Trophoblast cell (in vitro differentiated cells and primary cell): ENCODE measurements at regions not wholly inside any gene's neighbourhood (a gene's known extent, or its start where the extent isn't known, plus 50 kb on each side); places are given as distances from the start of the nearest gene placed in this dataset.
A peak's percentile ranks its signal among the peaks of the same experiment; 100 is the strongest.

ENCODE experiments used
- DNase-seq, 2 donors: peaks; one replicate each; pipeline ENCODE4 v3.0.0-alpha.2; 2016
- H2AFZ ChIP-seq: 2 replicates; pipeline ENCODE4 v1.6.1; 2013; ENCODE audit warnings: low read length, moderate library complexity, mild to moderate bottlenecking; ENCODE audit not compliant: insufficient read depth, poor library complexity
- H2AK5ac ChIP-seq: 2 replicates; pipeline ENCODE4 v1.6.1; 2013; ENCODE audit warnings: mild to moderate bottlenecking, low read length
- H2BK120ac ChIP-seq: 2 replicates; pipeline ENCODE4 v1.6.1; 2013; ENCODE audit warnings: low read length, mild to moderate bottlenecking, moderate library complexity; ENCODE audit not compliant: insufficient read depth, poor library complexity
- H2BK12ac ChIP-seq: 2 replicates; pipeline ENCODE4 v1.6.1; 2013; ENCODE audit warnings: mild to moderate bottlenecking, low read length, moderate library complexity
- H2BK5ac ChIP-seq: 2 replicates; pipeline ENCODE4 v1.6.1; 2013; ENCODE audit warnings: low read length, low read depth, moderate library complexity, mild to moderate bottlenecking; ENCODE audit not compliant: poor library complexity
- H3K14ac ChIP-seq: 2 replicates; pipeline ENCODE4 v1.6.1; 2013; ENCODE audit warnings: mild to moderate bottlenecking, low read length
- H3K18ac ChIP-seq: 2 replicates; pipeline ENCODE4 v1.6.1; 2013; ENCODE audit warnings: mild to moderate bottlenecking, low read length
- H3K23ac ChIP-seq: 2 replicates; pipeline ENCODE4 v1.6.1; 2013; ENCODE audit warnings: low read length
- H3K27ac ChIP-seq: 2 replicates; pipeline ENCODE4 v1.5.1; 2013; ENCODE audit warnings: low read depth, mild to moderate bottlenecking, inconsistent platforms, low read length, moderate library complexity
- H3K27me3 ChIP-seq: 2 replicates; pipeline ENCODE4 v1.6.1; 2013; ENCODE audit warnings: inconsistent platforms, mild to moderate bottlenecking, low read length, moderate library complexity; ENCODE audit not compliant: insufficient read depth
- H3K36me3 ChIP-seq, 2 experiments: 1 replicate in 1 of 2; 2 replicates in 1 of 2; pipeline ENCODE4 v1.6.1; 2013; ENCODE audit warnings: low read length in 2 of 2, mild to moderate bottlenecking in 2 of 2, moderate library complexity in 1 of 2; ENCODE audit not compliant: insufficient read depth in 2 of 2, control insufficient read depth in 1 of 2
- H3K4ac ChIP-seq: 2 replicates; pipeline ENCODE4 v1.6.1; 2013; ENCODE audit warnings: low read depth, mild to moderate bottlenecking, low read length, moderate library complexity
- H3K4me1 ChIP-seq, 2 experiments: 1 replicate in 1 of 2; 2 replicates in 1 of 2; pipeline ENCODE4 v1.6.1; 2013; ENCODE audit warnings: low read length in 2 of 2, mild to moderate bottlenecking in 2 of 2, moderate library complexity in 1 of 2; ENCODE audit not compliant: insufficient read depth in 2 of 2, control insufficient read depth in 1 of 2
- H3K4me2 ChIP-seq: 2 replicates; pipeline ENCODE4 v1.6.1; 2013; ENCODE audit warnings: inconsistent platforms, mild to moderate bottlenecking, low read length, moderate library complexity
- H3K4me3 ChIP-seq: 2 replicates; pipeline ENCODE4 v1.5.1; 2013; ENCODE audit warnings: mild to moderate bottlenecking, low read depth, low read length, inconsistent platforms
- H3K79me1 ChIP-seq: one replicate; pipeline ENCODE4 v1.6.1; 2013; ENCODE audit warnings: low read length
- H3K79me2 ChIP-seq: 2 replicates; pipeline ENCODE4 v1.6.1; 2013; ENCODE audit warnings: low read length, mild to moderate bottlenecking; ENCODE audit not compliant: control insufficient read depth, insufficient read depth, poor library complexity
- H3K9ac ChIP-seq: 2 replicates; pipeline ENCODE4 v1.6.1; 2013; ENCODE audit warnings: mild to moderate bottlenecking, low read length
- H3K9me3 ChIP-seq: 2 replicates; pipeline ENCODE4 v1.6.1; 2013; ENCODE audit warnings: low read depth, mild to moderate bottlenecking, control low read depth, inconsistent platforms, low read length; ENCODE audit not compliant: insufficient read depth
- H4K12ac ChIP-seq: 2 replicates; pipeline ENCODE4 v1.6.1; 2013; ENCODE audit warnings: low read depth, mild to moderate bottlenecking, low read length, moderate library complexity
- H4K8ac ChIP-seq: 2 replicates; pipeline ENCODE4 v1.6.1; 2013; ENCODE audit warnings: low read depth, mild to moderate bottlenecking, low read length, moderate library complexity
- H4K91ac ChIP-seq: one replicate; pipeline ENCODE4 v1.6.1; 2013; ENCODE audit warnings: low read depth, mild to moderate bottlenecking, low read length, moderate library complexity
- WGBS: extraction: QIAGEN DNeasy Blood & Tissue Kit; methylation state at CpG from one replicate; pipeline ENCODE4 v1.1.7; 2013; ENCODE audit warnings: missing lambda C conversion rate; ENCODE audit not compliant: insufficient read length, insufficient coverage; ENCODE audit errors: extremely low coverage; 5-methylcytosine and 5-hydroxymethylcytosine counted together

GRCh38 chr4:12173496-12173895 lies 744.8 kb upstream of the HS3ST1 start:
- Histone ChIP-seq H3K4ac (no peak overlapping the region), H2BK120ac (no peak overlapping the region), H3K9me3 (no peaks in the 10 kb centered on the region), H3K4me3 (no peak overlapping the region), H3K4me2 (no peak overlapping the region), H3K23ac (no peak overlapping the region), H3K79me1 (no peaks in the 10 kb centered on the region), H3K79me2 (no peaks in the 10 kb centered on the region), H4K91ac (no peak overlapping the region), H2BK12ac (no peak overlapping the region), H3K14ac (no peak overlapping the region), H3K27me3 (no peaks in the 10 kb centered on the region), H3K9ac (no peak overlapping the region), H4K8ac (no peak overlapping the region), H2AFZ (no peak overlapping the region), H4K12ac (no peak overlapping the region), H3K27ac (no peak overlapping the region), H2BK5ac (no peak overlapping the region), H2AK5ac (no peak overlapping the region), H3K36me3 (no peaks in the 10 kb centered on the region), H3K4me1 (no peaks in the 10 kb centered on the region), H3K18ac (no peak overlapping the region)
- DNase-seq: no peak
- no CpG with 5 or more reads among the region's 4 CpGs for WGBS

GRCh38 chr4:12172198-12172973 lies 743.7 kb upstream of the HS3ST1 start:
- Histone ChIP-seq H2AK5ac (no peak overlapping the region), H2AFZ (no peak overlapping the region), H2BK12ac (no peak overlapping the region), H3K9me3 (no peaks in the 10 kb centered on the region), H2BK120ac (no peak overlapping the region), H3K23ac (no peak overlapping the region), H3K18ac (no peak overlapping the region), H3K14ac (no peak overlapping the region), H4K91ac (no peak overlapping the region), H3K79me1 (no peaks in the 10 kb centered on the region), H3K4me3 (no peak overlapping the region), H3K79me2 (no peaks in the 10 kb centered on the region), H3K27ac (no peak overlapping the region), H3K4me2 (no peak overlapping the region), H4K8ac (no peak overlapping the region), H3K27me3 (no peaks in the 10 kb centered on the region), H4K12ac (no peak overlapping the region), H3K9ac (no peak overlapping the region), H2BK5ac (no peak overlapping the region), H3K4me1 (no peaks in the 10 kb centered on the region), H3K4ac (no peak overlapping the region), H3K36me3 (no peaks in the 10 kb centered on the region)
- DNase-seq: no peak
- WGBS: no CpG with 5 or more reads among the region's 3 CpGs

- Histone ChIP-seq H3K4me1 (no peaks in the 10 kb centered on the region), H3K9ac (no peak overlapping the region), H3K14ac (no peak overlapping the region), H3K27me3 (no peaks in the 10 kb centered on the region), H3K18ac (no peak overlapping the region), H2BK120ac (no peak overlapping the region), H4K8ac (no peak overlapping the region), H3K4ac (no peak overlapping the region), H3K23ac (no peak overlapping the region), H3K9me3 (no peaks in the 10 kb centered on the region), H4K12ac (no peak overlapping the region), H2AFZ (no peak overlapping the region), H3K79me1 (no peaks in the 10 kb centered on the region), H3K4me2 (no peak overlapping the region), H3K36me3 (no peaks in the 10 kb centered on the region), H2AK5ac (no peak overlapping the region), H2BK5ac (no peak overlapping the region), H3K79me2 (no peaks in the 10 kb centered on the region), H4K91ac (no peak overlapping the region), H3K27ac (no peak overlapping the region), H2BK12ac (no peak overlapping the region), H3K4me3 (no peak overlapping the region)
- WGBS: no CpG with 5 or more reads among the region's 4 CpGs
- DNase-seq: no peak
Observed at GRCh38 chr4:12170308-12170707, 741.6 kb upstream of the HS3ST1 start.

GRCh38 chr4:12165616-12166015 lies 736.9 kb upstream of the HS3ST1 start:
- Histone ChIP-seq H2BK5ac (no peak overlapping the region), H3K14ac (no peak overlapping the region), H3K79me1 (no peaks in the 10 kb centered on the region), H3K4me2 (no peak overlapping the region), H2BK12ac (no peak overlapping the region), H2BK120ac (no peak overlapping the region), H2AFZ (no peak overlapping the region), H2AK5ac (no peak overlapping the region), H3K79me2 (no peaks in the 10 kb centered on the region), H4K12ac (no peak overlapping the region), H3K4me1 (no peaks in the 10 kb centered on the region), H3K36me3 (no peaks in the 10 kb centered on the region), H3K18ac (no peak overlapping the region), H3K27ac (no peak overlapping the region), H4K91ac (no peak overlapping the region), H3K9me3 (no peaks in the 10 kb centered on the region), H3K4ac (no peak overlapping the region), H3K4me3 (no peak overlapping the region), H3K9ac (no peak overlapping the region), H3K23ac (no peak overlapping the region), H4K8ac (no peak overlapping the region), H3K27me3 (no peaks in the 10 kb centered on the region)
- DNase-seq: peak in 1 of 2 donors; percentile 1
